HepG2 (cell line): ENCODE measurements at regions not wholly inside any gene's neighbourhood (a gene's known extent, or its start where the extent isn't known, plus 50 kb on each side); places are given as distances from the start of the nearest gene placed in this dataset.

Source experiments
- ARID3A ChIP-seq: IDR thresholded peaks from 2 replicates; pipeline ENCODE4 v1.6.1; 2012; ENCODE audit warnings: low read depth, low read length, improper control_type of control experiment
- CTCF ChIP-seq: sonication (generic); formaldehyde crosslinking; IDR thresholded peaks from 2 replicates; pipeline ENCODE4 v1.5.0; 2020; ENCODE audit warnings: mild to moderate bottlenecking, missing genetic modification reagents, moderate library complexity
- MAF1 ChIP-seq: sonication (generic); formaldehyde crosslinking; IDR thresholded peaks from 2 replicates; pipeline ENCODE4 v1.5.0; 2020; ENCODE audit warnings: missing genetic modification reagents, borderline replicate concordance
- MAFF ChIP-seq: IDR thresholded peaks from 2 replicates; pipeline ENCODE4 v1.6.1; 2011; ENCODE audit warnings: low read depth, low read length, improper control_type of control experiment
- POLR2A ChIP-seq, 2 experiments: IDR thresholded peaks; 2 replicates each; pipeline ENCODE4 v1.6.1; 2011; ENCODE audit warnings: low read depth in 2 of 2, low read length in 2 of 2, mild to moderate bottlenecking in 1 of 2, moderate library complexity in 1 of 2; ENCODE audit not compliant: insufficient read depth in 1 of 2
- POLR2AphosphoS5 ChIP-seq: IDR thresholded peaks from 2 replicates; pipeline ENCODE4 v1.6.1; 2012; ENCODE audit warnings: low read depth, low read length
- SOX13 ChIP-seq, 3 experiments: fragments of 450-650 bp in 1 of 3; sonication (generic) in 1 of 3; formaldehyde crosslinking in 1 of 3; IDR thresholded peaks in 2 of 3; conservative IDR thresholded peaks in 1 of 3; 2 replicates each; pipeline versions ENCODE4 v1.5.0 to v1.6.1; 2016 to 2020; ENCODE audit warnings: antibody characterized with exemption in 1 of 3, mild to moderate bottlenecking in 1 of 3, missing compliant biosample characterization in 1 of 3, missing genetic modification reagents in 1 of 3, moderate library complexity in 1 of 3
- SP2 ChIP-seq: sonication (generic); formaldehyde crosslinking; IDR thresholded peaks from 2 replicates; pipeline ENCODE4 v1.5.1; 2020; ENCODE audit warnings: mild to moderate bottlenecking, missing genetic modification reagents
- ZFAT ChIP-seq: sonication (generic); formaldehyde crosslinking; conservative IDR thresholded peaks from 2 replicates; pipeline ENCODE4 v1.8.1; 2023; ENCODE audit warnings: missing genetic modification reagents, inconsistent platforms
- ZNF619 ChIP-seq: sonication (generic); formaldehyde crosslinking; IDR thresholded peaks from 2 replicates; pipeline ENCODE4 v1.4.0; 2020; ENCODE audit warnings: mild to moderate bottlenecking, missing genetic modification reagents
- TF ChIP-seq, protein P1 (sequence below): sonication (generic); formaldehyde crosslinking; IDR thresholded peaks from 2 replicates; pipeline ENCODE4 v1.4.0; 2020; ENCODE audit warnings: missing genetic modification reagents
- TF ChIP-seq, protein P2 (sequence below): sonication (generic); formaldehyde crosslinking; IDR thresholded peaks from 2 replicates; pipeline ENCODE4 v1.8.1; 2022; ENCODE audit warnings: low read depth, mild to moderate bottlenecking, missing genetic modification reagents

GRCh38 chr1:69455718-69456117, 112.0 kb upstream of the LRRC7 start:
- no peak for TF ChIP-seq CTCF (CRISPR knock-in tag)
- TF ChIP-seq MAFF: no peak
- TF ChIP-seq POLR2AphosphoS5: no peak
- no peak for TF ChIP-seq SOX13 (IDR thresholded peaks at IDR 0.05)
- TF ChIP-seq SOX13 (CRISPR knock-in tag; conservative IDR thresholded peaks at IDR 0.05 in 1 of 2, IDR thresholded peaks at IDR 0.05 in 1 of 2): no peak
- TF ChIP-seq, protein P1, sequence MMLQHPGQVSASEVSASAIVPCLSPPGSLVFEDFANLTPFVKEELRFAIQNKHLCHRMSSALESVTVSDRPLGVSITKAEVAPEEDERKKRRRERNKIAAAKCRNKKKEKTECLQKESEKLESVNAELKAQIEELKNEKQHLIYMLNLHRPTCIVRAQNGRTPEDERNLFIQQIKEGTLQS (CRISPR knock-in tag): no peak
- TF ChIP-seq MAF1 (CRISPR knock-in tag): no peak
- TF ChIP-seq ARID3A: no peak
- no peak for TF ChIP-seq SP2 (CRISPR knock-in tag)
- no peak for TF ChIP-seq ZNF619
- no peak for TF ChIP-seq POLR2A (IDR thresholded peaks at IDR 0.05; ENCODE audit: insufficient read depth in 1 of 2, low read depth in 2 of 2, low read length in 2 of 2)
- TF ChIP-seq, protein P2, sequence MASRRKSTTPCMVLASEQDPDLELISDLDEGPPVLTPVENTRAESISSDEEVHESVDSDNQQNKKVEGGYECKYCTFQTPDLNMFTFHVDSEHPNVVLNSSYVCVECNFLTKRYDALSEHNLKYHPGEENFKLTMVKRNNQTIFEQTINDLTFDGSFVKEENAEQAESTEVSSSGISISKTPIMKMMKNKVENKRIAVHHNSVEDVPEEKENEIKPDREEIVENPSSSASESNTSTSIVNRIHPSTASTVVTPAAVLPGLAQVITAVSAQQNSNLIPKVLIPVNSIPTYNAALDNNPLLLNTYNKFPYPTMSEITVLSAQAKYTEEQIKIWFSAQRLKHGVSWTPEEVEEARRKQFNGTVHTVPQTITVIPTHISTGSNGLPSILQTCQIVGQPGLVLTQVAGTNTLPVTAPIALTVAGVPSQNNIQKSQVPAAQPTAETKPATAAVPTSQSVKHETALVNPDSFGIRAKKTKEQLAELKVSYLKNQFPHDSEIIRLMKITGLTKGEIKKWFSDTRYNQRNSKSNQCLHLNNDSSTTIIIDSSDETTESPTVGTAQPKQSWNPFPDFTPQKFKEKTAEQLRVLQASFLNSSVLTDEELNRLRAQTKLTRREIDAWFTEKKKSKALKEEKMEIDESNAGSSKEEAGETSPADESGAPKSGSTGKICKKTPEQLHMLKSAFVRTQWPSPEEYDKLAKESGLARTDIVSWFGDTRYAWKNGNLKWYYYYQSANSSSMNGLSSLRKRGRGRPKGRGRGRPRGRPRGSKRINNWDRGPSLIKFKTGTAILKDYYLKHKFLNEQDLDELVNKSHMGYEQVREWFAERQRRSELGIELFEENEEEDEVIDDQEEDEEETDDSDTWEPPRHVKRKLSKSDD (CRISPR knock-in tag): no peak
- TF ChIP-seq ZFAT: no peak
